HG03469 (cell line): ENCODE measurements at regions not wholly inside any gene's neighbourhood (a gene's known extent, or its start where the extent isn't known, plus 50 kb on each side); places are given as distances from the start of the nearest gene placed in this dataset.

Experiments used
- ATAC-seq: cut with Tn5 transposase; IDR thresholded peaks from one replicate; pipeline ENCODE4 v1.9.1; 2021; ENCODE audit warnings: mild to moderate bottlenecking, moderate library complexity, moderate number of reproducible peaks; ENCODE audit not compliant: unreplicated experiment

DNA sequence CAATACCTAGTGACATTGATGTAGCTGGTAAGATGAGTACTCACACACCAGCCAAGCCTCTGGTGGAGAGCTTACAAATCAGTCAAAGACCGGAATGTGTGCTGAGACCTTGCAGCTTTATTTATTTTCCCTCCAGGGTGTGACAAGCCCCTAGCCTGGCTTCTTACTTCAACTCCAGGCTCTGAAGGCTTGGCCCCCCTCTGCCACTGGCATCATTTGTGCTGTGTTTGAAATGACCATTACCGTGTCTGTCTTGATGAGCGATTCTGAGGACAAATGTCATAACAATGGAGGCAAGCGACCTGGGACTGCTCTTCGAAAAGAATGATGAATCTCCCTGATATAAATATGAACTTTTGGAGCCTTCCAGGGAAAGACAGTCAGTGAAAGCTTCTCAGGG lies 749.9 kb upstream of the HS6ST1 start:
- no peak for ATAC-seq

DNA sequence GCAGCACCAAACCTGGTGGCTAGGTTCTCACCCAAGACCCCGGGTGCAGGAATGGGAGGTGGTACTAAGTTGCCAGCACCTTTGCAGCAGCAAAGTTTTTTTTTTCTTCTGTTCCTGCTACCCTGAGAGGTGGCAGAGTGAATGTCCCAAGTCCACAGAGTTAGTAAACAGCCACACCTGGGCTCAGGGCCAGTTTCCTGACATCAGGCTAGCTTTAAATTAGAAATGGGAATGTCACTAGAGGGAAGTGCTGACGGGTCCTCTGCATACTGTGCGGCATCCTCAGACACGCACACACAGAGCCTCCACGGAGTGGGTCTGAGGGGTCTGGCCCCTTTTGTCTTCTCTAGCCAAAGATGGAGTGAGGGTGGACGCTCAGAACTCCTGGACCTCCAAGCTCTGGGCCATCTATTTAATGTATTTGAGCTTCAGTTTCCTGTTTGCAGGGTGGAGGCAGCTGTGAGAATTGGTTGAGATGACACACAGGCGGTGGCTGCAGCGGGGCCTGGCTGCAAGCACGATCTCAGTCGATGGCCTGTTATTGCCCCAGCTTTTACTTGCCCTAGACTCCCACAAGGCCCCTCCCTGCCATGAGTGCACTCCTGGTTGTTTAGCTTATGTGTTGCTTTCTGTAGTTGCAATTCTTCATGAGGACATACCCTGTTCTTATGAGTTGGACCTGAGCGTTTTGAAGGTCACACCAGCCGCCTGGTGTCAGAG lies 751.4 kb upstream of the HS6ST1 start:
- no peak for ATAC-seq

DNA sequence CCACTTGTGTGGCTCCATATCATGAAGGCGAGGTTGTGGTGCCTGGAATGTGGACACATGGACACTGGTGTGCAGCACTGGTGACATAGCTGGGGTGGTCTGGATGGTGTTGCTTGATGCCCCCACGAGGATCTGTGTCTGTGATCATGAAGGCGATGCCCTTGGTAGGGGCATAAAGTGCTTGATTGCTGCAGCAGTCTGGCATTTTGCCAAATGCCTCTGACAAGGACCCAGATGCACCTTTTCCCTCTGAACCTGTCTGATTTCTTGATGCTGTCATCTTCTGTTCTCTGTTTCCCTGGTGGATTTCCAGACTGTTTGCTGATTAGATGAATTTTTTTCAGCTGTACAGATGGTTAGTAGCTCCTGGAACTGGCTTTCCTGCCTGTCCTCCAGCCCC lies 752.0 kb upstream of the HS6ST1 start:
- no peak for ATAC-seq

DNA sequence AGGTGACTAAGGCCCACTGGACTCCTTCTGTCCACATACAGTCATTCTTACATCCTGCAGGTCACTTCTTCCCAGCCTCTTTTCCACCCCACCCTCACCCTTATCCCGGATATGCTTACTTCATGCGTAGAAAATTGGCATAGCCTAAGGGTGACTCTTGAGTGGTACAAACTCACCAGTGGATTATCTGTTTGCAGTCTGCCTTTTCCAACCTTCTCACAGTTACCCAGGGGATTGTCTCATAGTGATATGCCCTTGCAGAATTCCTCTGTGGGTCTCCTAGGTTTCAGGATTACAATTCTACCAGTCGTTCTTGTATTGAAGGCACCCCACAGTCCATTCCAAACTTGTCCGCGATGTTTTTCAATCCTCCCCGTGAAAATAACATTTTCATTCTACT lies 752.9 kb upstream of the HS6ST1 start:
- ATAC-seq, result no peak

DNA sequence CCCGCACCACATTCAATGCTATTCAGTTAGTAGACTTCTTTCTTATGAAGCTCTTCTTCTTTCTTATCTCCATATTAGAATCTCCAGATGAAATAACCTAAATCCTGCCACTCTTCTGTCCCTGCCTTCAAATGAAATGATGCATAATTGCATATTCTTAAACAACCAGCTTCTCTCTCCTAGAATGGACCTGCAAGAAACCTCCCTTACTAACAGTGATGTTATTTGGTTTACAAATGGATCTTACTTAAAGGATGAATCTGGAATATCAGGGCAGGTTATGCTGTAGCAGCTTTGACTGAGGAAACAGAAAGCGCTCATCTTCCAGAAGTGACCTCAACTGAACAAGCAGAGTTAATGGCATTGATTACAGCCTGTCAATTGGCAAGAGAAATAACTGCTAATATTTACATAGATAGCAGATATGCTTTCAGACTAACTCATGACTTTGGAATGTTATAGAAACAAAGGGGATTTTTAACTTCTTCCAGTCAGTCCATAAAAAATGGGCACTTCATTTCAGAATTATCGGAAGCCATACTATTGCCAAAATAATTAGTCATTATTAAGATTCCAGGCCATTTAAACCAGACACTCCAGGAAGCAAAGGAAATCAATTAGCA lies 755.7 kb upstream of the HS6ST1 start:
- ATAC-seq, result no peak

DNA sequence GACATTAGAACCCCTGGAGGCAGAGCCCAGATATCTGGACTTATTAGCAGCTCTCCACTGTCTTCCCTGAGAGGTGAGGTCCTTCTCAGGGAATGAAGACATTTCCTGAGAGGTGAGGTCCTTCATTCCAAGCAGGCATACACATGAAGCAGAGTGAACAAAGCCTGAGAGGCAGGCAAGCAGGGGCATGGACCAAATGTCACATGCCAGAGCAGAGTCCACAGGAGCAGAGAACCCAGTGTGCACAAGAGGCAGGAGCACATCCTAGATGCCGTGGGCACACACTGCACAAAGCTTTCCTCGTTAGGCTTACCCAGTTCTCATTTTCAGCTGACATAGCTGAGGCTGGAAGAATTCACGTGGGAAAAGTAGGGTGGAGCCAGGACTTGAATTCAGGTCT lies 759.9 kb upstream of the HS6ST1 start:
- ATAC-seq, result no peak

DNA sequence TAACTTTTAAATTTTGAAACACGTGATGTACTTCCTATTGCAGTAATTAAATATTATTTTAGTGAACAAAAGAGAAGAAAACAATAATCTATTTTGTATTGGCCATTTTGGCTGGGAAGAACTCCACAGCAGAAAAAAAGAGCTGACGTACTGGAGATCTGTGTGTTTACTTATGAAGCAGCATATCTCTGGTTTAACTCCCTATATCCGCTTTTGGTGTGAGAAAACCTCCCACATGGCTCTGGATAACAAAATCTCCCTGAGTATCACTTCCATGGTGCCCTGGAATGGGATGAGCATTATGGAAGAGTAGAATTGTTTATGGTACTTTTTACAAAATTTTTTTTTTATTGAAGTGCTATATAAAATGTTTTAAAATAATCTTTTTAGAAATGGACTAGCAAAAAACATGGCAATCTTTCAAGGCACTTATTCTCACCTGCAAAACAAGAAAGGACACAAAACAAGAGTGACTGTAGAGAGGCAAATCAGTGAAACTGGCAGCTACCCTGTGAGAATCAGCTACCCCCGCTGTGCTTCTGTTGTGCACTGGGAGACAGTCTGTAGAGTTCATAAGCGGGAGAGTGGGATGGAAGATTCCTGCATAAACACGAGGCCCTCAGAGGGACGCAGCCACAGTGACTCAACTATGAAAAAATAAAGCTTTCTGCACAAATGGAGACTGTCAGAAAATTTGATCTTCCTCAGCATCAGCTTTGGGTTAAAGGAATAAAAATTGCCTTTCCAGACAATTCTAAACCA lies 762.2 kb upstream of the HS6ST1 start:
- ATAC-seq, result no peak

DNA sequence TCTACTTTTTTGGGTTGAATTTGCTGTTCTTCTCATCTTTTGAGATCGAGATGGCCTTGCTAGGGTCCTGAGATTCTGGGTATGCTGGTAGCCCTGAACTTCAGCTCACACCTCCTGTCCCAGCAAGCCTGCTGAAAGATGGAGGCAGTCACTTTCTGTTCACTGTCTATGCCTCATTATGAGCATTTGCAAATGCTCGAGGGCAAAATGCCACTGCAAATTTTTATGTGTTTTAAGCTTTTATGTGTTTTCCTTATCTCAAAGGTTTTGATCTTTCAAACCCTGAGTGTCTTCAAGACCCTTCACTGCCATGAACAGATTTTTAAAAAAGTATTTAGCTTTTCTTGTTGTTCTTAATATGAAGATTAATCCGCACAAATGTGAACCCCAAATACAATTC lies 766.7 kb upstream of the HS6ST1 start:
- ATAC-seq, result no peak

DNA sequence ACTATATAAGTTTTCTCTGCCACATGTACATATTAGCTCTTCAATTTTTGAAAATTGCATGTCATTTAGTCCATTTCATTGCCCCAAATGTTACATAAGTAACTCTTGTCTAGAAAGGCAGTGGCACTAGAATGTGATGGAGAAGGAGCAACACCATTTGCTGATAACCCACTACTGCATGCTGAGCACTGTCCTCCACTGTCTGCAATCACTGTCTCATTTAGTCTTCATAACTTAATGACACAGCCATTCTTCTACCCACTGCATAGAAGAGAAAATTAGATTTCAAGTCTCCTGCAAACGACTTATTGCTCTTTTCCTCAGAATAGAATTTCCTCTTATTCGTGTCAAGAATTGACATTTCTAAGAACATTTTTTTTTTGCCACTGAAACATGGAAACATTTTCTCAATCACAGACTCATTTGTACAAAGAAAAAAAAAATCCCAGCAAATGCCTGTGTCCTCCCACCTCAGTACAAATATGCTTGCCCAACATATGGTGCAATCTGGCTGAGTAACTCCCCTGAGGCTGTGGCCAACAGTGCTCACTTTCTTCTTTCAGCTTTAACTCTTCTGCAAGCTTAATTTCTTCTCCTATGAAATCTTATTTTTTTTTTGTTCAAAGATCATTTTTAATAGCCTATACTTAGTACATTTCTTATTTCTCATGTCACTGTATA lies 768.6 kb upstream of the HS6ST1 start:
- no peak for ATAC-seq

DNA sequence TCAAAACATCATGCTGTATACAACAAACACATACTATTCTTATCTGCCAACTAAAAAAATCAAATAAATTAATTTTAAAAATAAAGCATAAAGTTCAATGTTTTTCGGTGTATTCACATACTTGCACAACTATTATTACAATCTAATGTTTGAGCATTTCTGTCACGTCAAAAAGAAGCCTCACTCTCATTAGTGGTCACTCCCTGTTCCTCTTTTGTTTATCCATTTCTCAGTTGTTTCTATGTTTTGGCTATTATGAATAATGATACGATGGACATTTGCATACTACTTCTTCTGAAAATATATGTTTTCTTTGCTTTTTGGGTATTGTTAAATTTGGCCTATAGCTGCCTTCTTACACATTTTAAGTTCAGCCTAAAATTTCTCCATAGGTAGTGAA lies 773.0 kb upstream of the HS6ST1 start:
- ATAC-seq, result no peak

DNA sequence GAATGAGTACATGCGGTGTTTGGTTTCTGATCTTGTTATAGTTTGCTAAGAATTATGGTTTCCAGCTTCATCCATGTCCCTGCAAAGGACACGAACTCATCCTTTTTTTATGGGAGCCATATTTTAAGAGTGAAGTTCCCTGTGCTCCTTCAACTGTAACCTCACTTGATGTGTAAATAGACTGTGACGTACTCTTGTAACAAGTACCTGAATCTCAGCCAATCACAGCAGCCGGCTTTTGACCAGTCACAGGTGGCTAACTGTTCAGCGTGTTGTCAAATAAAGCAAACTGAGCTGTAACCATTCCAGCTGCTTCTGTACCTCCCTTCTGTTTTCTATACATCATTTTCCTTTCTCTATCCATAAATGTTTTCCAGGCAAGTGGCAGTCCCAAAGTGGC lies 774.3 kb upstream of the HS6ST1 start:
- no peak for ATAC-seq

DNA sequence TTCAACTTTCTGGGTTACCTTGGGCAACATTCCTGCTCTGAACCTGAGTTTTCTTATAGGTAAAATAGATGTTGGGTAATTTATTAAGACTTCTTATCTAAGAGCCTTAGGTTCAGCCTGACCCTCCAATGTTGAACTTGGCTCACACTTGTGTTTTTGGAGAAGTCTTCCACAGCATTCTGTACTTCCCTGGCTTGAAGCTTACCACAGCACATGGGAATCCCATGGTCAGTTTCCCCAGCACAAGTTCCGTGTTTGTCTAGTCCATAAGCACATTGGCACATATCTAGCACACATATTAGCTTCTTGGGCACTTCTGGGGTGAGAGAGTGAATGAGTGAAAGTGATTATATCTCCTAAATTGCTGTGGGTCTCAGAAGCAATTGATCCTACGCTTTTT lies 782.5 kb upstream of the HS6ST1 start:
- ATAC-seq, result no peak

DNA sequence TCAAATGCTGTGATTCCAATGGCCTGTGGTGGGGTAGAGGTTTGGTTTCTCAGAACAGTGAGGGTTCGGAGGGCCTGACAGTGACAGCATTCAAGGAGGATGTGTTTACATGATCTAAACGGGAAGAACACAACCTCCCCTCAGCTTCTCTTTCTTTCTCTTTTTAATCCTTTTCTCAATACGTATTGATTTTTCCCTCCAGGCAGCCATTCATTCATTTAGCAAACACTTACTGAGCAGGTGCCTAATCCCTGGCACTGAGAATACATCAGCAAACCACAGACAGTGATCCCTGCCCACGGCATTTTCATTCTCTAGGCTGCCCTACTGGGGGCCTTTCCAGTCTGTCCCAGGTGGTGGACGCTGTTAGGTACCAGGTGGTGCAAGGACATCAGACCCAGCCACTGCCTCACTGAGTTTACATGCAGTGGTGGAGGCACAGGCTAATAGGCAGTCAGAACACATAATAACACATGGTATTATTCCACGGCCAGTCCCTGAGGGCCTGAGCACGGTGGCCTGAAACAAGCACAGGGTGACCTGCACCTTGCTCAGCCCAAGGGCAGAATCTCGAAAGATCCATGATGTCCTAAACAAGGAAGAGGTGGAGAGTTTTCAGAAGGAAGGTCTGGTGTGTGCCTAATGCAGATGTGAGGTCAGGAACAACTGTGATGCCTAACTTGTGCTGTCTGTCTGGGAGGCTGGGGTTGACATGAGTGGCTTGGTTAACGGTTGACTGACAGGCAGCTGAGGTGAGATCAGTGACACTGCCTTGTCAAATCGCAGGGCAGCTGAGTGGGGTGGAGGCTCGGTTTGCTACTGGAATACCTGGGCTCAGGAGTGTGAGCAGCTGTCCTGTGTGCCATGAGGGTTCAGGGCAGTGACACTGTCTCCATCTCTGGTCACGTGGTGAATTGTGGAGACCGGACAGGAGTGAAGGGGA lies 785.5 kb upstream of the HS6ST1 start:
- no peak for ATAC-seq

DNA sequence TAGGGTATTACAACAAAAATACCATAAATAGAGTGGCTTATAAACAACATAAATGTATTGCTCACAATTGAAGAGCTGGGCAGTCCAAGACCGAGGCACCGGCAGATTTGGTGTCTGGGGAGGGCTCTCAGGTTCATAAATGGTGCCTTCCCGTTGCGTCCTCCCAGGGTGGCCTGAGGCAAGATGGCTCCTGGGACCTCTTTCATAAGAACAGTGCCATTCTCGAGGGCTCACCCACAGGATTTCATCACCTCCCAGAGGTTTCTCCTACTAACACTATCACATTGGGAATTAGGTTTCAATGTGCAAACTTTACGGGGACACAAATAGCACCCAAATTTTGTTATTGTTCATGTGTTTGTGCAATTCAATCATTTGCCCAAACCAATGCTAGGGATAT lies 793.5 kb upstream of the HS6ST1 start:
- ATAC-seq, result no peak

DNA sequence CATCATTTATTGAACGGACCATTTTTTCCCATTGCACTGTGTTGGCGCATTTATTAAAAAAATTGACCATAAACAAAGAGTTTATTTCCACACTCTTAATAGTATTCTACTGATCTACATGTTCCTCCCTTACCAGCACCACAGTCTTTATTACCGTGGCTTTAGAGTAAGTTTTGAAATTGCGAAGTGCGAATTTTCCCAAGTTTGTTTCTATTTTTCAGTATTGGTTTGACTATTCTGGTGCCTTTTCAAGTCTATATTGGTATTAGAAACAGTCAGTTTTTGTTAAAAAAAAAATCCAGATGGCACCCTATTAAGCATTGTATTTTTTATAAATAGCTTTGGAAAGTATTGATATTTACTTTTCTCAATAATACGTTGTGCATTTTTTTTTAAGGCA lies 795.1 kb upstream of the HS6ST1 start:
- no peak for ATAC-seq

DNA sequence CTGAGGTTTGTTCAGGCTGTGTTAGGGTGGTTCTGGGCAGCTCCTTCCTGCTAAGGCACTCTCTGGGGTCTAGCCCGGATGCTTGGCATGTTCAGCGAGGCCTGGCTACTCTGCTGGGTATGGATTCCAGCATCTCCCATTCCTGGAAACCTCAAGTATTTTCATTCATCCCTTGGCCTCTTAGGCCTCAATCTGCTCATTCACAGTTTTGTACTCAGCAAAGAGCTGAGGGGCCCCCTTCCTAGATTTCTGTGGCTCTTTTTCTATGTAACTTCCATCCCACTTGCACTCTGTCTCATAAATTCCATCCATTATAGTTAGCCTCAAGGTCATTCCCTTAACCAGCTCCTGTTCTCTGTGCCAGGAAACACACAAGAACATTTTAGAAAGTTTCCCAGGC lies 798.8 kb upstream of the HS6ST1 start:
- no peak for ATAC-seq

DNA sequence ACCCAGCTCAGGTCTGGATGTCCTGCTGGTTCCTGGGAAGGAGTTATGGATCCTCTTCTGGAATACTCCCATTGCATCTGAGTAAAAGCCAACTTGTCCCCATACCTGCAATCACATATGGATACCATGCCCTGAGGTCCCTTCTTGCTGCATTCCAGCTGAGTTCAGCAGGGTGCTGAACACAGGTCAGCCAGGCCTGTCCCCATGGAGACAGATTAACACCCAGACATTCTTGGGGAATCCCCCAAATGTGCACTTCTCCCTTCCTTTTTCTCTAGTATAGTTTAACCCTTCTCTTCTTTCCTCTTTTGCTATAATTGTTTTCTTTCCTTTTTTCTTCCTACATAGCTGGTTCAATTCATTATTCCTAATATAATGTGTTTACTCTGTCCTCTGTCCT lies 799.6 kb upstream of the HS6ST1 start:
- no peak for ATAC-seq

DNA sequence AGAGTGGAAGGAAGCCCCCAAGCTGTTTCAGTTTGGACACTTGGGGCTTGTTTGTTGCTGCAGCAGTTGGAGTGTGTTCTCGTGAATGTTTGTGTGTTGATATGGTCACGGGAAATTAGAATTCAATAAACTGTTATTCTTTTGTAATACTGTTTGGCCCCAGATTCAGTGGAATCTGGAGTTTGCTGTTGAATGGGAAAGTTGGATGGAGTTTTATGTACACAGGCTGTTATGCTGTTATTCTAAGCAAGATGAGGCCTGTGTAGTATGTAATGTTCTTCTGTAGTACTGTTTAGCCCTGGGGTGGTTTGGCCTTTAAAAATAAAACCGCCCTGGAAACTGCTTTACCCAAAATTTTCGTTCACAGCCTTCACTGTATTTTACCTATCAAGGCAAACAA lies 810.4 kb upstream of the HS6ST1 start:
- ATAC-seq, result no peak

DNA sequence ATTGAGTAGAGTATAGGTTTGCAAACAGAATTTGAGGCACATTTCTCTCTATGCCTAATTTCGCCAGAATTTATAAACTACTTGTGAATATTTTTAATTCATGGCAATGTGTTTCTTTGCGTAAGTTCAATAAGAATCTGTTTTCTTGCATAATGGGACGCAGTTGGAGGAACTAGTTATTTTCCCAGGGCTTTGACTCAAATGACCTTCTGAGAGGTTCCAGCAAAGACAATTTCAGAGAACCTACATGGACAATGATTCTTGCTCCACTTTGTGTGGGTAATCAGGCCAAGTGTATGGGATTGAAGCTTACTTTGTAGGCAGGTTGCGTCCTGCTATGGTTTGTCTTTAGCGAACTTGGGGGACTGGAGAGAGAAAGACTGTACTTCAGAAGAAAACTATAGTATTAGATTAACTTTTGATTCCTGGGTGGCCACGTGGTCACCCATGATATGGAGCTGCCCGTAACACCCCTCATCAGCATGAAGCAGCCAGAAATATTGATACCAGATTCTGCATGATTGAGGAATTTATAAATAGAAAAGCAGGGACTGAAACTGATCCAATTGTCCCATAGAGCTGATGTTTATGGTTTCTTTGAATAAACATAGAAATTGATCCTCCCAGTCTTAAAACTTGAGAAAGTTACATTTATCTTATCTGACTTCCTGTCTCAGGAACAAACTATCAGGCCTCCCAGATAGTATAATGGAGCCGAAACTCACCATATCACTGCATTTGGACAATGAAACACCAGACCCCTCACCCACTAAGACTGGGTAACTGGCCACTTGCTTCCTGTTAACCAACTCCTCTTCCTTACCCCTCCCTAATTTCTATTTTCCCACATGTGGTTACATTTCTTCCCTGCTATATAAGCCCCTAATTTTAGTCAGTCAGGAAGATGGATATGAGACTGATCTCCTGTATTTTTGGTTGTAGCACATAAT lies 815.3 kb upstream of the HS6ST1 start:
- ATAC-seq, result no peak
